NCI-H2107 treated with DMSO at 0.1 percent for 48 hours (cell line): ENCODE measurements at regions not wholly inside any gene's neighbourhood (a gene's known extent, or its start where the extent isn't known, plus 50 kb on each side); places are given as distances from the start of the nearest gene placed in this dataset.
"Not testable (repeated sequence)": the region's sequence is repeated elsewhere in the genome, so short reads cannot be mapped to it uniquely, and the experiment has no call there.

Experiments
- DNase-seq: peaks from one replicate; lab custom pipeline; 2025; ENCODE audit not compliant: unreplicated experiment; lab: John Stamatoyannopoulos, UW

DNA sequence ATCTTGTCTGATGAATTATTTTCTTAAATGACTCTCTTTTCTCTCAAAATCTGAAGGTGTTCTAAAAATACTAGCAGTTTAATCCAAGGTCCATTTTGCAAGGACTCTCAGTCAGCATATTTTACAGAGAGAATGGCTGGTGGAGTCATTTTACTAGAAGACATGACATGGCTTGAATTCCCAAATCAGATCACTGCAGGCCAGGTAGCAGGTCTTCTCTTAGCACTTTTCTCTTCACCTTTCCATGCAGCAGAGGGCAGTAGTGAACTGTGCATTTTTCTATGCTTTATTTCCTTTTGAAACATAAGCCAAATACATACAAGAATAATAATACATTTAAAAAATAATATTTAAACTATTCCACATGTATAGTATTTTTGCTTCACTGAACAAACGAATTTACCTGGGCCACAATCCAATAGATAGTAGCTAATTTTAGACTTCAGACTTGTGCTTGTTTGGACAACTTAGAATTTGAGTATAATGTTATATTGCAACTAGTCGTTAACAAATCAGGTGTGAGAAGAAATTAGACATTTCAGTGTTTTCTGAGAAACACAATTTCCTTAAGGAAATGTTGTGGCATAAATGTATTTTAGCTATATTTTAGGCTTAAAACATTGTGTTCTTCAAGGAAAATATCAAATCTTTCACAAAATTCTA lies 289.4 kb upstream of the DAB2 start:
- DNase-seq: no peak

DNA sequence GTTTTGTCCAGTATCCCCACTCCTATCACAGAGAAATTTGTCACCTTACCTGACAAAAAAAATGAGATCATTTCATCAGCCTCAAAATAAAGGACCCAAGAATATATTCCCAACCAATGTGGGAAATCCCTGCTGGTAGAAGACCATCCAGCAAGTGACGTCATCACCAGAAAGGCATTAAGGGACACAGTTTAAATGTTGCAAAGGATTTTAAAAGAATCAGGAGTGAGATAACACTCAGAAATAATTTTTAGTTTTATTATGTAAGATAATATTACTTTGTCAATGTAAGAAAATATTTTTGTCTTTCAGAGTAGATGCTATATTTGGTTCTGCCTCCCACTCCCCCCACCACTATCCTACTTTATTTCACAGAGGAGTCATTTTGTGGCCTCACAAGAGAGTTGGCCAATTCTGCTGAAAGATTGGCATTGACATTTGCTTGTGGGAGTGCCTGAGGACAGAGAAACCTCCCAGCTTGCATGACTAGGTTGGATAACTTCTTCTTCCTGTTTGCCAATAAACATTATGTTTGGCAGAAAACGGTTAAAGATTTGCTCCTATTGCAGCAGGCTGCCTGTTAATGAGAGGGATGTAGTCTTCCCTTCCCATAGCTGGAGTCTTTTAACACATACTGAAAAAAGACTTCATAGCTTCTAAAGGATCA lies 288.6 kb upstream of the DAB2 start:
- DNase-seq: no peak

DNA sequence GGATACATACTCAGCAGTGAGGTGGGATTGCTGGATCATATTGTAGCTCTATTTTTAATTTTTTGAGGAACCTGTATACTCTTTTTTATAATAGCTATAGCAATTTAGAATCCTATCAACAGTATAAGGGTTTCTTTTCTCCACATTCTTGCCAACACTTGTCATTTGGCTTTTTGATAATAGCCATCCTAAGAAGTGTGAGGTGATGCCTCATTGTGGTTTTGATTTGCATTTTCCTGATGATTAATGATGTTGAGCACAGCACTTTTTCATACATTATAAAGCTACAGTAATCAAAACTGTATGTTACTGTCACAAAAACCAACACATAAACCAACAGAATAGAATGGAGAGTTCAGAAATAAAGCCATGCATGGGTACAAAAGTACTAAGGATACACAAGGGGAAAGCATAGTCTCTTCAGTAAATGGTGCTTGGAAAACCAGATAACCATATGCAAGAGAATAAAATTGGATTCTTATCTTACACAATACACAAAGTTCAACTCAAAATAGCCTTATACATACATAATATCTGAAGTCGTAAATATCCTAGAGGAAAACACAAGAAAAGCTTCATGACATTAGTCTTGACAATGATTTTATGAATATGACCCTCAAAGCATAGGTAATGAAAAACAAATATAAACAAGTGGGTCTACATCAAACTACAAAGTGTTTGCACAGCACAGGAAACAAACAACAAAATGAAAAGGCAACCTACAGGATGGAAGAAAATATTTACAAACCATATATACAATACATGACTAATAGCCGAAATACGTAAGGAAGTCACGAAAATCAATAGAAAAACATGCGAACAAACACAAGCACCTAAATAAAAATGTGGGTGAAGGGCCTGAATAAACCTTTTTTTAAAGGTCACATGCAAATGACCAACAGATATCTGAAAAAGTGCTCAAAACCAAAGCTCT lies 287.8 kb upstream of the DAB2 start:
- no peak for DNase-seq

DNA sequence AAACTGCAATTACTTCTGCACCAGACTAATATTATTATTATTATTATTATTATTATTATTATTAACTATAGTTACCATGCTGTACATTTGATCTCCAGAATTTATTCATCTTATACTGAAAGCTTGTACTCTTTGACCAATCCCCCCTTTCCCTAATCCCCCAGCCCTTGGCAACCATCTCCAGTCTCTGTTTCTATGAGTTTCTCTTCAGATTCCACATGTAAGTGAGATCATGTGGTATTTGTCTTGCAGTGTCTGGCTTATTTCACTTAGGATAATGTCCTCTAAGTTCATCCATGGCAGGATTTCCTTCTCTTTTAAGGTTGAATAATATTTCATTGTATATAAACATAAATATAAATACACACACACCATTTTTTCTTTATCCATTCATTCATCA lies 287.0 kb upstream of the DAB2 start:
- DNase-seq: no peak

DNA sequence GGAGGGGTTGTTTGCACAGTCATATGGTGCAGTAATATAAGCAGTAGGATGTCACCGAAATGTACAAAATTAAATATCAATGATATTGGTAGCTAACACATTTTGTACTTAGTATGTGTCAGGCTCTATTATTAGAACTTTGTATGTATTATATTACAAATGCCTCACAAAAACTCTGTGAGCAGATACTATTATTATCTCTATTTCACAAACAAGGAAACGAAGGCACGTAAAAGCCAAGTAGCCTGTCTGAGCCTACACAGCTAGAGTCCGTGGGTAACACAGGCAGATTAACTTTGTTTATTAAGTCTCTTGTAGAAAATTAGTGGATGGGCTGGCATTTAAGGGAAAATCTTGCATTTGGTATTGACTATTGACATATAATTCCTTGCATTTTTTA lies 284.3 kb upstream of the DAB2 start:
- DNase-seq: no peak

DNA sequence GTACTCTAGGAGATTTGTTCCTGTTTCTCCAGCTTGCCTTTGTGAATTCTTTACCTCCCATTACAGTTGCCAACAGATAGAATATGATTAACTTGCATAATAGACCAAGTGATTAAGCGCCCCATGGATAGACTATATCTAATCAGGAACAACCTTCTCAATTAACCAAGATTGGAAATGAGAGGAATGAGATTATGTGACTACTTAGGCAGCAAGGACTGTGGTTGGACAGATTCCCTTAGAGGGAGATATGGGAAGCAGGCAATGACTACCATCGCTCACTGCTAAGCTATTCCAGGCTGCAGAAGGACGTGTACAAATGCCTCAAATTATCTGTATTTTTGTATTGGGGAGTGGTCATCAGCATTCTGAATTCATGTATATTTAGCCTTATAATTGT lies 278.1 kb upstream of the DAB2 start:
- DNase-seq: no peak

DNA sequence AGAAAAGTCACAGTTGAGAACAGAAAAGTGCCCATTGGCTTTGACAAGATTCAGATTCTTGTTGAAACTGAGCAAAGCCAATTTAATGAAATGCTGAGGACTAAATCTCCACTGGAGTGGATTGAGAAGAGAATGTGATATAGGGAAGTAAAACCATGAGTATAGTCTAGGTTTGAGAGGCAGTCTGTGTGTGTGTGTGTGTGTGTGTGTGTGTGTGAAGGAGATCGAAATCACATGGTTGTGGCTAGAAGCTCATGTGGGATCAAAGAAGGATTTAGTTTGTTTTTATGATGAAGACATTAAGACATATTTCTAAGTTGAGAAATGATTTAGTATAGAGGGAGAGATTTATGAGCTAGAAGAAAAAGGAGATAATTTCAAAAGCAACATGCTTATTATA lies 275.7 kb upstream of the DAB2 start:
- DNase-seq: no peak

DNA sequence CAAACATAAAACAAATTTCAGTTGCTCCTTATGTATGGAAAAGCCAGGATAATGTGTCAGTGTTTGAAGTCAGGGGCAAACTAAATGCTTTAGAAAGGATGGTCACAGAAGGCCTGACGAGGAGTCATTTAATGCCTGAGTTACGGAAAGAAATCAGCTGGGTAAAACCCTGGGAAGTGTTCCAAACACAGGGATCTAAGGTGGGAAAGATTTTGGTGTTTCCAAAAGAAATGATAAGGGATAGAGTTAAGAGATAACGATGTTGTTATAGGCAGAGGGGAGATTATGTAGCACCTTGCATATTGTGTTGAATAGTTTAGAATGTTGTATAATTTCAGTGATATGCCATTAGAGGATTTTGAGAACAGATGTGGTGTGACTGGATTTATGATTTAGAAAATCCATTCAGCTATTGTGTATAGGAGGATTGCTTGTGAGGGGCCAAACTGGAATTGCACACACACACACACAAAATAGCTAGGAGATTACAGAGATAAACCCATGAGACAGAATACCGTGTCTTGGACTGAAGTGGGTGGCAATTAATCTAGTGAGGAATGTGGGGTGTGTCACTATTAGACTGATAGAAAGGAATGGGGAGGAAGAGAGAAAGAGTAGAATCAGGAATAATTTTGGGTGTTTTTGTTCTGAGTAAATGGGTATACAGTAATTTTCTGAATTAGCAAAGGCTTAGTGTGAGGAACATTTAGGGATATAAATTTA lies 274.2 kb upstream of the DAB2 start:
- DNase-seq: no peak

DNA sequence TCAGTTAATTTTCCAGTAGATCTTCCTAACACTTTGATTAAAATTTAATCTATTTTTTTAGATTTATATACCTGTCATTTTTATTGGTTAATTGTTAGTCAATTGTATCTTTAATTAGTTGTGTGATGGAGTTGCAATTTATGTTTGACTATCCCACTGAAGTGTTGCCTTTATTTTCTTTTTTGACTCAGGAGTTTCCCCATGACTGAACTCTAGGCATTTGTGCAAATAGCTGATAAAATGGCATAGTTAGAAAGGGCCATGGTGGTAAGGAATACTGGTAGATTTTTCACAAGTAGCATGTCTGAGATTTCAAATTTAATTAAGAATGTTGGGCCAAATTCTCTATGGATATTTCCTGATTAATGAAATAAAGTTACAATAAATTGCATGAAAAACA lies 273.1 kb upstream of the DAB2 start:
- no peak for DNase-seq

DNA sequence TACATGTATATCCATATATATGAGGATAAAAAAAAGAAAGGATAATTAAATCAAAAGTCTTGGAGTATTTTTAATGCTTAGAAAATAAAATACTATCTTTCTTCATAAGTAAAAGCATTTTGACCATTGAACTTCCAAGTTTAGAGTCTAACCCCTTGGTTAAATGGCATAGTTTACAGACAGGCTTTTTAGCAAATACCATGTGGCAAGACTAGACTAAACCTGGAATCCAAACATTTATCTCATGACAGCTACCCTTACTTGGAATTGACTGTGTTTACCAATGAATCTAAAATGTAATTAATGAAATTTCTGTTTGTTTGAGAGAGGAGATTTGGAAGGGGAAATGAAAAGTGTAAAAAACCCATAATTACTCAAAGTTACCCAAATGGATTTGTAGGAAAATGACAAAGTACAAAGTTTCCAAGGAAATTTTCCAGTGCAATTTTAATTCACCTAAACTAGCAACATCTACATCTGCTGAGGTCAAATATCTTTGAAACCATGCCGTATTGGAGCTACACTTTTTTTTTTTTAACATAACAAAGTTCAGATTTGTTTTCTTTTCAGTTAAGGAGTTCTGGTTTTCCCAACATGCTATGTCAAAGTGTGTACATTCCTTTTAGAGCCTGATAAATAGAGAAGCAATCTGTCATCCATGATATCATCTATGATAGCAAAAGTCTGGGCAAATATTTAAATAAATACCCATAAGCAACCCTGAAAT lies 272.1 kb upstream of the DAB2 start:
- no peak for DNase-seq

DNA sequence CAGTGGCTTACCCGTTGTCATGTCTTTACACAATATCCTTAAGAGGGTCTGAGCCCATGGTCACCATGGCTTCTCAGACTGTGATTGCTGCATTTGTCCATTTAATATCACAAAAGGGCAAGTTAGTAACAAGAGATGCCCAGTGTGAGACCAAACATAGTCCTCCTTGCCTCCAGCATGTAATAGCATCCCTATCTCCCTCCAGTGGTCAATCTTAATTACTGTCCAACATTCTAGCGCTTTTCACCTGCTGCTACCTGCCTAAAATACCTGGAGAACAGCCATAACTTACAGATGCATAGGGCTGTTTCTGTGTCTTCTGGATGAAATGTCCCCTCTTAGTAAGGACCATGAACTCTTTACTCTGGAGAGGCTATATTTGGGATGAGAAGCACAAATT lies 267.2 kb upstream of the DAB2 start:
- DNase-seq: no peak

DNA sequence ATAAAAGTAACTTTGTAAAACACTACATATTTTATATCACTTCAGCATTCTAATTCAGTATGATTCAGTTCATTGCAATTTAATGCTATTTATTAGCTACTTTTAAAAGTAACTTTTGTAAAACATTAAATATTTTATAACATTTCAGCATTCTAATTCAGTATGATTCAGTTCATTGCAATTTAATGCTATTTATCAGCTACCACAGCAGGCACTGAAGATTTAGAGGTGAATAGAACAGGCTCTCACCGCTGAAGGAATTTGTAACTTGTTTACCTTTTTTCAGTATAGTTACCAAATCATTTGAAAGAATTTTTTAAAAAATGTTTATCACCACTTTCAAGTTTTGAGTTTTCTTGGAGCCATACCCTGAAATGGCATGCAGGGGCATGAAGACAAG lies 266.4 kb upstream of the DAB2 start:
- DNase-seq: no peak

DNA sequence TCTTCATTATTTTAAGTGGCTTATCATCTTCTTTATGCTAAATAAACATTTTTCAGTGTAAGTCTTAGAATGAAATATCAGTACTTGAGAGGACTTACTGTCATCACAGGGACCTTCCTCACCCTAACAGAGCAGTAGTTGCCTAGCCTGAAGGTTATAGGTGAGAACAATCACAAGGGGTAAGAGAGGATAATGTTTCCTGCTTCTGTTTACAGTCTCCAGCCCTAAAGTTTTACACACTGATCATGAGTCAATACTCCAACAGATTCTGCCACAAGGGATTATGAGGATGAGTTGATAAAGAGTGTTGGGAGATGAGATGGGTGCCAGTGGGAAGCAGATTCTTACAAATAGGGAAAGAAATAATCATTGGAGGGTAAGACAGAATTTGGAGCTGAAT lies 265.1 kb upstream of the DAB2 start:
- no peak for DNase-seq

DNA sequence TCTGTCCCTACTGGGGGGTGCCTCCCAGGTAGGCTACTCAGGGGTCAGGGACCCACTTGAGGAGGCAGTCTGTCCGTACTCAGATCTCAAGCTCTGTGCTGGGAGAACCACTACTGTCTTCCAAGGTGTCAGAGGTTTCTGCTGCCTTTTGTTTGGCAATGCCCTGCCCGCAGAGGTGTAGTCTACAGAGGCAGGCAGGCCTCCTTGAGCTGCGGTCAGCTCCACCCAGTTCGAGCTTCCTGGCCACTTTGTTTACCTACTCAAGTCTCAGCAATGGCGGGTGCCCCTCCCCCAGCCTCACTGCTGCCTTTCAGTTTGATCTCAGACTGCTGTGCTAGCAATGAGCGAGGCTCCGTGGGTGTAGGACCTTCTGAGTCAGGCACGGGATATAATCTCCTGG lies 263.1 kb upstream of the DAB2 start:
- DNase-seq: not testable (repeated sequence)

DNA sequence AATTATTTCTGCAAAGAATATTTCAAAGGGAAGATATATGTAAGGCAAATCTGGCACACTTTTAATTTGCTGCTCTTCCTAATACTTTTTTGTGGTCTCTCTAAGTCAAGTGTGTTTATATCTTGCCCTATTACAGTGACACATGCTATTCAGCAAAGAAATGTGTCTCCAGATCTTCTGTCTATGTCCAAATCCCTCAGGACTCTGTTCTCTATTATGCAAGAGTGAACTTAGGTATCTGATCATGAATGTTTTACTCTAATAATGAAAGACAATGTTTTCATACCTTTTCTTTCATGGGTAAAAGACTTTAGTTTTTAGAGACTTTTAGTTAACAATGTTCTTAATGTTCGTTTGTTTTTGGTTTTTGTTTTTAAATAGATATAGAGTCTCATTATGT lies 255.4 kb upstream of the DAB2 start:
- no peak for DNase-seq

DNA sequence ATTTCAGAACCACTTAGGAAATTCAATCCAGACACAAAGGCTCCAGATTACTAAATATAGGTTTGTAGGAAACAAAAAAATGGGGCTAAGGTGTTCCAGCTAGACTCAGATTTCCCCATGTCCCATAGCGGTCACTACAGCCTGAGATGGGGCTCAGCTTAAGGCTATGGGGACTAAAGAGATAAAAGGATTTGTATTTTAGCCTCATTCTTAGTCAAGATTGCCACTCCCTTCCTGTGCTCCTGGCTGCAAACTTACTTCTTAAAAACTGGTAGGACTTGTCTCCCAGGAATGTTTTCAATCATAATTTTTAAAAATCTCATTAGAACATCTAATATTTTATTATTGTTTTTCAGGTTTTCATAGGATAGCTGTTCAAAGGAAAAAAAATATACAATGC lies 253.8 kb upstream of the DAB2 start:
- no peak for DNase-seq

DNA sequence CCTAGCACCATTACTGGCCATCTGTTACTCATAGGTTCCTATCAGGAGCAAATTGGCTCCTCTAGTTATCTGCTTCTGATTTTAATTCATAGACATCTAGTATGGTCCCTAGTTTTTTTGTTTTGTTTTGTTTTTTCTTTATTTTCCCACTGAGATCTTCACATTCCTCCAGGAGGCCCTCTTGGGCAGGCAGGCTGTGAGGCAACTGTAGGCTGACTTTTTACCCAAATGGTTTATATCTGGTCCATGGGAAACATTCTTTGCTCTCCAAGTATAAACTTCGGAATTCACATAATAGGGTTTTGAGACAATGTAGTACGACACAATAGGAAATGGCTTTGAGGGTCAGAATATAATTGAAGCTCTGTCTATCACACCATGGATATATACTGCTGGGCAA lies 250.9 kb upstream of the DAB2 start:
- DNase-seq: no peak

DNA sequence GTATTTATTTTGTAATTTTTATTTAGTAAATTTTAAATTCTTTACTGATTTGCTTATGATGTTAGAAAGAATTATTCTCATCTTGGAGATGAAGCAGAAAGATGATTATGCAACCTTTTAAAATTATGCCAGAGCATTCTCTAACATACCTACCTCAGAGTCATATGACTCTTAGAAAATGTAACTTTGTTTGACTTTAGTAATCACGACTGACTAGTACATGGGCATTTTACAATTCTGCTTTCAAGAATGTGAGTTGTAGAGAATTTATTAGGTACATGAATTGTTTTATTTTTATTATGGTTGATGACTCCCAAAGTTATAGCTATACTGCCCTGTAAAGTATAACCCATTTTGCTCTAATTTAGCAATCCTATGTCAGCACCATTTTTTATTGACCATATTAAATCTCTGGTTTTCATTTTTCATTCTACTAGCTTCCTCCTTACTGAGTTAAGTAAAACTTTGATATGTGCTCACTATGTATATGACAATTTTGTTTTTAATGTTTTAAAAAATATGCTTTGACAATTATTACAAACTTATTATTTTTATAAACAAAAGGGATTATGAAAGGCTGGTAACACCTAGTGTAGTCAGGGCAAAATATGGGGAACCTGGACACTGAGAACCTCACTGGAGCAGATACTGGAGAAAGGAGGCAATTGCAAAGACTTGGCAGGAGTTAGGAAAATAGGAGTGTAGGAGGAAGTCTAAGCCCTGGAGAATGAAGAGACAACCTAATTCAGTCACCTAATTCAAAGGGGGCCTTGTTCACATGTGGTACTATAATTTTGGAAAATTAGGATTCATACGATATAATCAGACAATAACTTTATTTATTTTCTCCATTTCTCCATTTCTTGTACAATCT lies 249.7 kb upstream of the DAB2 start:
- DNase-seq: no peak

DNA sequence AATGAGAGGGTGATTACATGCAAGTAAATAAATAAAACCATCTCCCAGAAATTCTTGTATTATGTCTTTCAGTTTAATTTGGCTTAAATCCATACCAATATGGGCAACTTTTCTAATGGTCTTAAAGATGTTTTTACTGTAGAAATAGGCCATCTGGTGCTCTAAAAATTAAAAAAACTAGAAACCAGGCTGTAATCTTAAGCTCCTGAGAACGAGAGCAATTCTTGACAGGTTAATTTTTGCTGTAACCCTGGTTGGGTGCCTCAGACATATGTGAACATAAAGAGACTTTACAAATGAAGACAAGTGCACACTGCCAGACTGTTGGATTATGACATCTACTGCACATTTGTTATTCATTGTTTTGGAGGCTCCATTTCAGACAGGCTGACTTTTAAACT lies 246.8 kb upstream of the DAB2 start:
- no peak for DNase-seq

DNA sequence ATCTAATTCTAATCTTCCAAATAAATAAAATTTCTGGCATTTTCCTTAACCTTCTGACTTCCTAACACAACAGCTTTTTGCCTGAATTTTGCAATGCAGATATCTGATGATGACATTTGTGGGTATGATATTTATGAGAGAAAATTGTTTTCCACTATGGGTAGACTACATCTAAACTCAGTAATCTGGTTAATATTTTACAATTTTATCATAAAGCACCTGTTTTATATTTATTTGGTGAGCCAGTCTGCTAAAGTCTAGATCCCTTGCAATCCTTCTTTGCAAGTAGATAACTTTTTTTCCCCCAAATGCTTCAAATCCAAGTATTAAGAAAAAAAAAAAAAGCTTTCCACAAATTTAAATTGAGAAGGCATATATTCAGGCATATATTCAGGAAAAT lies 246.2 kb upstream of the DAB2 start:
- no peak for DNase-seq
